A549 (cell line): ENCODE measurements at regions not wholly inside any gene's neighbourhood (a gene's known extent, or its start where the extent isn't known, plus 50 kb on each side); places are given as distances from the start of the nearest gene placed in this dataset.
"Not testable (repeated sequence)": the region's sequence is repeated elsewhere in the genome, so short reads cannot be mapped to it uniquely, and the experiment has no call there.

Source experiments
- ATAC-seq, 2 experiments: fragments of 200-7000 bp in 1 of 2; fragments of >200 bp in 1 of 2; cut with Nextera tagmentation in 1 of 2; cut with Tn5 transposase in 1 of 2; 3 replicates each; pipeline versions ENCODE4 v1.8.0 to v1.9.1; 2018 to 2020; ENCODE audit warnings: mild to moderate bottlenecking in 1 of 2, moderate library complexity in 1 of 2
- CTCF ChIA-PET: fragments of 300-600 bp; sonication (Branson Sonifier 250); formaldehyde crosslinking; extraction: SDS; loops from one replicate; lab custom pipeline; 2021; ENCODE audit warnings: antibody characterized with exemption, inconsistent platforms; lab: Yijun Ruan, JAX
- POLR2A ChIA-PET: fragments of 350-600 bp; formaldehyde crosslinking; extraction: SDS; loops from one replicate; lab custom pipeline; 2021; ENCODE audit warnings: antibody characterized with exemption, inconsistent platforms; lab: Yijun Ruan, JAX
- DNase-seq, 2 experiments: peaks; one replicate each; pipeline versions ENCODE4 v3.0.0 to v3.0.0-alpha.2; 2011 to 2016; ENCODE audit warnings: low read depth in 1 of 2, low spot score in 1 of 2
- FAIRE-seq: peaks from 2 replicates; lab custom pipeline; 2011; peaks lifted over from hg19 to GRCh38; lab: Jason Lieb, UNC
- H3K27ac ChIP-seq, 2 experiments: fragments of >200 bp; sonication (Bioruptor Twin); formaldehyde crosslinking; 3 replicates each; pipeline ENCODE4 v1.5.1; 2016 to 2017
- H3K4me1 ChIP-seq: fragments of >200 bp; sonication (Bioruptor Twin); formaldehyde crosslinking; 3 replicates; pipeline ENCODE4 v1.6.1; 2016
- H3K4me2 ChIP-seq: fragments of >200 bp; sonication (Bioruptor Twin); formaldehyde crosslinking; 3 replicates; pipeline ENCODE4 v1.6.1; 2016
- H3K4me3 ChIP-seq: fragments of >200 bp; sonication (Bioruptor Twin); formaldehyde crosslinking; 3 replicates; pipeline ENCODE4 v1.5.1; 2016
- H3K9me3 ChIP-seq: fragments of >200 bp; sonication (Bioruptor Twin); formaldehyde crosslinking; 3 replicates; pipeline ENCODE4 v1.6.1; 2016
- CBX2 ChIP-seq: fragments of 200-600 bp; sonication (generic); IDR thresholded peaks from 2 replicates; pipeline ENCODE4 v1.6.1; 2016; ENCODE audit warnings: low read depth, mild to moderate bottlenecking, borderline replicate concordance
- CBX8 ChIP-seq: fragments of 200-600 bp; sonication (generic); IDR thresholded peaks from 2 replicates; pipeline ENCODE4 v1.6.1; 2016
- CEBPB ChIP-seq, 2 experiments: fragments of >200 bp in 1 of 2; sonication (Bioruptor Twin) in 1 of 2; formaldehyde crosslinking in 1 of 2; IDR thresholded peaks; 2 replicates each; pipeline ENCODE4 v1.6.1; 2012 to 2016
- CHD2 ChIP-seq: fragments of 150-350 bp; IDR thresholded peaks from 2 replicates; pipeline ENCODE4 v1.6.1; 2014; ENCODE audit warnings: low read length; ENCODE audit not compliant: partially characterized antibody
- CHD4 ChIP-seq: fragments of 200-600 bp; sonication (generic); IDR thresholded peaks from 2 replicates; pipeline ENCODE4 v1.6.1; 2016; ENCODE audit warnings: antibody characterized with exemption, mild to moderate bottlenecking, borderline replicate concordance
- CTCF ChIP-seq: fragments of >200 bp; sonication (Bioruptor Twin); formaldehyde crosslinking; IDR thresholded peaks from 3 replicates; pipeline ENCODE4 v1.5.1; 2016
- EHF ChIP-seq: fragments of 250-450 bp; sonication (Bioruptor Pico); IDR thresholded peaks from 2 replicates; pipeline ENCODE4 v1.5.0; 2020; ENCODE audit warnings: mild to moderate bottlenecking
- GATA3 ChIP-seq: IDR thresholded peaks from 2 replicates; pipeline ENCODE4 v1.6.1; 2012; ENCODE audit warnings: borderline replicate concordance
- HOXB13 ChIP-seq: fragments of 250-450 bp; sonication (Bioruptor Pico); IDR thresholded peaks from 2 replicates; pipeline ENCODE4 v1.5.0; 2020; ENCODE audit warnings: low read depth, mild to moderate bottlenecking, moderate library complexity
- HOXB5 ChIP-seq: fragments of 250-450 bp; sonication (Bioruptor Pico); IDR thresholded peaks from 2 replicates; pipeline ENCODE4 v1.5.0; 2020; ENCODE audit warnings: mild to moderate bottlenecking, moderate library complexity
- JUN ChIP-seq, 2 experiments: fragments of >200 bp; sonication (Bioruptor Twin); formaldehyde crosslinking; IDR thresholded peaks; 2 replicates in 1 of 2; 3 replicates in 1 of 2; pipeline ENCODE4 v1.6.1; 2016 to 2017
- MAFK ChIP-seq: fragments of 450-650 bp; IDR thresholded peaks from 2 replicates; pipeline ENCODE4 v1.6.1; 2014; ENCODE audit not compliant: partially characterized antibody
- MAZ ChIP-seq: fragments of 150-350 bp; IDR thresholded peaks from 2 replicates; pipeline ENCODE4 v1.6.1; 2014; ENCODE audit warnings: antibody characterized with exemption, low read depth, low read length, borderline replicate concordance
- NFE2L2 ChIP-seq: fragments of 150-350 bp; conservative IDR thresholded peaks from 2 replicates; pipeline ENCODE4 v1.6.1; 2014; ENCODE audit warnings: low read length
- NPAS2 ChIP-seq: fragments of 250-450 bp; sonication (Bioruptor Pico); IDR thresholded peaks from 2 replicates; pipeline ENCODE4 v1.8.0; 2022; ENCODE audit warnings: mild to moderate bottlenecking, moderate library complexity, borderline replicate concordance
- PHF8 ChIP-seq: fragments of 200-600 bp; sonication (generic); IDR thresholded peaks from 2 replicates; pipeline ENCODE4 v1.6.1; 2016; ENCODE audit warnings: low read depth, mild to moderate bottlenecking, antibody characterized with exemption, moderate library complexity, borderline replicate concordance
- RAD21 ChIP-seq, 2 experiments: fragments of >200 bp in 1 of 2; sonication (Bioruptor Twin) in 1 of 2; formaldehyde crosslinking in 1 of 2; IDR thresholded peaks in 1 of 2; conservative IDR thresholded peaks in 1 of 2; 2 replicates in 1 of 2; 3 replicates in 1 of 2; pipeline ENCODE4 v1.6.1; 2012 to 2018; ENCODE audit warnings: inconsistent platforms in 1 of 2
- RNF2 ChIP-seq: fragments of 200-600 bp; sonication (generic); IDR thresholded peaks from 2 replicates; pipeline ENCODE4 v1.6.1; 2016; ENCODE audit warnings: low read depth, mild to moderate bottlenecking, antibody characterized with exemption, moderate library complexity, borderline replicate concordance
- TFCP2L1 ChIP-seq: fragments of 250-450 bp; sonication (Bioruptor Pico); IDR thresholded peaks from 2 replicates; pipeline ENCODE4 v1.5.0; 2021; ENCODE audit warnings: mild to moderate bottlenecking
- TP53 ChIP-seq: fragments of 250-450 bp; sonication (Bioruptor Pico); IDR thresholded peaks from 2 replicates; pipeline ENCODE4 v1.5.0; 2021; ENCODE audit warnings: mild to moderate bottlenecking, moderate library complexity
- ZFP36 ChIP-seq: fragments of 450-650 bp; IDR thresholded peaks from 2 replicates; pipeline ENCODE4 v1.6.1; 2014; ENCODE audit warnings: borderline replicate concordance; ENCODE audit not compliant: partially characterized antibody
- WGBS: methylation state at CpG from one replicate; pipeline ENCODE4 v1.1.6; 2017; ENCODE audit errors: missing lambda C conversion rate; 5-methylcytosine and 5-hydroxymethylcytosine counted together
- TF ChIP-seq, protein P1 (sequence below): fragments of 250-450 bp; sonication (Bioruptor Pico); IDR thresholded peaks from 2 replicates; pipeline ENCODE4 v1.5.0; 2021; ENCODE audit warnings: mild to moderate bottlenecking, moderate library complexity, borderline replicate concordance
- TF ChIP-seq, protein P2 (sequence below): fragments of 150-350 bp; IDR thresholded peaks from 2 replicates; pipeline ENCODE4 v1.6.1; 2014; ENCODE audit warnings: low read depth, mild to moderate bottlenecking, low read length

GRCh38 chr1:234950598-234950997 lies 178.0 kb downstream of the TOMM20 start:
- Histone ChIP-seq H3K4me3 (no peak overlapping the region), H3K27ac (peak overlapping the region in 1 of 2 experiments; percentile 42; a peak in 2 of 6 replicates), H3K4me2 (no peak overlapping the region), H3K9me3 (peaks cover 11% of the 10 kb centered on the region), H3K4me1 (peaks cover 12% of the 10 kb centered on the region)
- TF ChIP-seq MAFK, result peak; percentile 90
- TF ChIP-seq CBX8, result no peak
- ChIA-PET CTCF (interaction anchor here (1.0 kb wide), 1 partner anchor 133 kb away, joined by 3 read pairs; no protein-coding TSS in a partner anchor), POLR2A (interaction anchor here (0.6 to 1.1 kb wide), 2 partner anchors 226 to 475 kb away, joined by 3 read pairs; no protein-coding TSS in a partner anchor)
- DNase-seq (no peak), FAIRE-seq (no peak), ATAC-seq (no peak)

- 0 out of 2 replicates have a peak, but pooled peaks have one; percentile 27 for TF ChIP-seq HOXB5 (CRISPR knock-in tag)
- CTCF ChIA-PET, H3K4me2 ChIP-seq, H3K4me1 ChIP-seq, H3K4me3 ChIP-seq, FAIRE-seq, ATAC-seq, POLR2A ChIA-PET, DNase-seq: not testable (repeated sequence)
- Histone ChIP-seq H3K9me3 (peaks cover 11% of the 10 kb centered on the region), H3K27ac (0 out of 6 replicates have a peak overlapping the region, but pooled peaks of 1 of the 2 experiments have one; percentile 33)
- WGBS, result 90% methylated on average over 6 of the region's 6 CpGs
Observed at GRCh38 chr1:234949528-234949927, 179.1 kb downstream of the TOMM20 start.

GRCh38 chr1:234944439-234945344 lies 183.9 kb downstream of the TOMM20 start:
- TF ChIP-seq TFCP2L1, result no peak
- TF ChIP-seq CHD4, result no peak
- no peak for TF ChIP-seq GATA3
- TF ChIP-seq JUN (IDR thresholded peaks at IDR 0.05), result no peak
- TF ChIP-seq HOXB13 (CRISPR knock-in tag), result no peak
- no peak for TF ChIP-seq RAD21 (conservative IDR thresholded peaks at IDR 0.05 in 1 of 2, IDR thresholded peaks at IDR 0.05 in 1 of 2)
- TF ChIP-seq MAFK, result peak; percentile 98
- 91% methylated on average over 6 of the region's 6 CpGs for WGBS
- ChIA-PET CTCF (interaction anchor here (0.6 to 1.4 kb wide), 3 partner anchors 29 to 347 kb away, joined by 3 read pairs; no protein-coding TSS in a partner anchor), POLR2A (no interaction called here)
- FAIRE-seq (no peak), DNase-seq (no peak), ATAC-seq (no peak)
- Histone ChIP-seq H3K4me2 (no peak overlapping the region), H3K4me3 (no peak overlapping the region), H3K27ac (0 out of 6 replicates have a peak overlapping the region, but pooled peaks of 1 of the 2 experiments have one; percentile 6), H3K9me3 (peaks cover 7% of the 10 kb centered on the region), H3K4me1 (no peaks in the 10 kb centered on the region)

- Histone ChIP-seq H3K27ac (no peak overlapping the region), H3K9me3 (no peaks in the 10 kb centered on the region), H3K4me2 (no peak overlapping the region), H3K4me3 (no peak overlapping the region), H3K4me1 (no peaks in the 10 kb centered on the region)
- no peak for DNase-seq
- 81% methylated on average over 7 of the region's 7 CpGs for WGBS
- FAIRE-seq, result no peak
- ChIA-PET POLR2A (no interaction called here), CTCF (interaction anchor here (1.4 kb wide), 1 partner anchor 33 kb away, joined by 3 read pairs; no protein-coding TSS in a partner anchor)
- no peak for ATAC-seq
- no peak for TF ChIP-seq NPAS2 (CRISPR knock-in tag)
- no peak for TF ChIP-seq PHF8
- no peak for TF ChIP-seq RNF2
- TF ChIP-seq CBX2, result no peak
- no peak for TF ChIP-seq TFCP2L1
- TF ChIP-seq CTCF, result no peak
- no peak for TF ChIP-seq CEBPB (IDR thresholded peaks at IDR 0.05)
- TF ChIP-seq, protein P1, sequence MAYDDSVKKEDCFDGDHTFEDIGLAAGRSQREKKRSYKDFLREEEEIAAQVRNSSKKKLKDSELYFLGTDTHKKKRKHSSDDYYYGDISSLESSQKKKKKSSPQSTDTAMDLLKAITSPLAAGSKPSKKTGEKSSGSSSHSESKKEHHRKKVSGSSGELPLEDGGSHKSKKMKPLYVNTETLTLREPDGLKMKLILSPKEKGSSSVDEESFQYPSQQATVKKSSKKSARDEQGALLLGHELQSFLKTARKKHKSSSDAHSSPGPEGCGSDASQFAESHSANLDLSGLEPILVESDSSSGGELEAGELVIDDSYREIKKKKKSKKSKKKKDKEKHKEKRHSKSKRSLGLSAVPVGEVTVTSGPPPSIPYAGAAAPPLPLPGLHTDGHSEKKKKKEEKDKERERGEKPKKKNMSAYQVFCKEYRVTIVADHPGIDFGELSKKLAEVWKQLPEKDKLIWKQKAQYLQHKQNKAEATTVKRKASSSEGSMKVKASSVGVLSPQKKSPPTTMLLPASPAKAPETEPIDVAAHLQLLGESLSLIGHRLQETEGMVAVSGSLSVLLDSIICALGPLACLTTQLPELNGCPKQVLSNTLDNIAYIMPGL (CRISPR knock-in tag), result no peak
- no peak for TF ChIP-seq MAZ
- TF ChIP-seq CHD4, result no peak
- no peak for TF ChIP-seq CHD2
- no peak for TF ChIP-seq NFE2L2
- TF ChIP-seq, protein P2, sequence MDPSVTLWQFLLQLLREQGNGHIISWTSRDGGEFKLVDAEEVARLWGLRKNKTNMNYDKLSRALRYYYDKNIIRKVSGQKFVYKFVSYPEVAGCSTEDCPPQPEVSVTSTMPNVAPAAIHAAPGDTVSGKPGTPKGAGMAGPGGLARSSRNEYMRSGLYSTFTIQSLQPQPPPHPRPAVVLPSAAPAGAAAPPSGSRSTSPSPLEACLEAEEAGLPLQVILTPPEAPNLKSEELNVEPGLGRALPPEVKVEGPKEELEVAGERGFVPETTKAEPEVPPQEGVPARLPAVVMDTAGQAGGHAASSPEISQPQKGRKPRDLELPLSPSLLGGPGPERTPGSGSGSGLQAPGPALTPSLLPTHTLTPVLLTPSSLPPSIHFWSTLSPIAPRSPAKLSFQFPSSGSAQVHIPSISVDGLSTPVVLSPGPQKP, result no peak
- TF ChIP-seq EHF, result no peak
- TF ChIP-seq ZFP36, result no peak
- TF ChIP-seq TP53 (CRISPR knock-in tag), result no peak
Observed at GRCh38 chr1:234943836-234944402, 184.7 kb downstream of the TOMM20 start.
